ENCODE measurements at regions not wholly inside any gene's neighbourhood (a gene's known extent, or its start where the extent isn't known, plus 50 kb on each side); places are given as distances from the start of the nearest gene placed in this dataset.

DNA sequence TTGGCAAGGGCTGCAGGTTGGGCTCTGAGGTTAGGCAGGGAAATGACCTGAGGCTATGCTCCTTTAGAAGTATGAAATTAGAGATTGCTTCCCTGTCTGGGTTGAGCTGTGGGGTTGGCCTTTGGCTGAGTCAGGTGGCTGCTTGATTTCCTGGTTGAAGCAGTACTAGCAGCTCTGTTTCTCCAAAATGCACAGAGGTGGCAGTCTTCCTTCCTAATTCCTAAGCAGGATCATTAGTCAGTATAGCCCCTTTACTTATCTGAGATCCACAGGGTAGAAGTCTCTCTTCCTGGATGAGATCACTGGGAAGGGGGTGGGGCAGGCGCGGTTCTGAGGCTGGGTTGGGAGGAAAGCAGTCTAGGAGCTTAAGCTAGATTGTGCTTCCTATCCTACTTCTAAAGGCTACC lies 1917.5 kb downstream of the LRRC4C start:
- TF ChIP-seq, protein P1, sequence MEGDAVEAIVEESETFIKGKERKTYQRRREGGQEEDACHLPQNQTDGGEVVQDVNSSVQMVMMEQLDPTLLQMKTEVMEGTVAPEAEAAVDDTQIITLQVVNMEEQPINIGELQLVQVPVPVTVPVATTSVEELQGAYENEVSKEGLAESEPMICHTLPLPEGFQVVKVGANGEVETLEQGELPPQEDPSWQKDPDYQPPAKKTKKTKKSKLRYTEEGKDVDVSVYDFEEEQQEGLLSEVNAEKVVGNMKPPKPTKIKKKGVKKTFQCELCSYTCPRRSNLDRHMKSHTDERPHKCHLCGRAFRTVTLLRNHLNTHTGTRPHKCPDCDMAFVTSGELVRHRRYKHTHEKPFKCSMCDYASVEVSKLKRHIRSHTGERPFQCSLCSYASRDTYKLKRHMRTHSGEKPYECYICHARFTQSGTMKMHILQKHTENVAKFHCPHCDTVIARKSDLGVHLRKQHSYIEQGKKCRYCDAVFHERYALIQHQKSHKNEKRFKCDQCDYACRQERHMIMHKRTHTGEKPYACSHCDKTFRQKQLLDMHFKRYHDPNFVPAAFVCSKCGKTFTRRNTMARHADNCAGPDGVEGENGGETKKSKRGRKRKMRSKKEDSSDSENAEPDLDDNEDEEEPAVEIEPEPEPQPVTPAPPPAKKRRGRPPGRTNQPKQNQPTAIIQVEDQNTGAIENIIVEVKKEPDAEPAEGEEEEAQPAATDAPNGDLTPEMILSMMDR (IDR thresholded peaks at IDR 0.05), result no peak
- no peak for TF ChIP-seq POLR2AphosphoS5 (IDR thresholded peaks at IDR 0.05)

Measured in transverse colon (tissue), 4 donors.